ENCODE measurements at regions not wholly inside any gene's neighbourhood (a gene's known extent, or its start where the extent isn't known, plus 50 kb on each side); places are given as distances from the start of the nearest gene placed in this dataset.

GRCh38 chr11:15594607-15595006, 479.9 kb downstream of the INSC start:
- H3K27me3 ChIP-seq (ENCODE audit: control insufficient read depth, insufficient read depth, low read length) = no peaks in the 10 kb centered on the region

GRCh38 chr11:15599376-15599775, 484.7 kb downstream of the INSC start:
- Histone ChIP-seq H3K9ac (ENCODE audit: low read depth, low read length) (no peak overlapping the region), H3K27me3 (ENCODE audit: control insufficient read depth, insufficient read depth, low read length) (no peaks in the 10 kb centered on the region), H3K4me1 (ENCODE audit: control insufficient read depth, insufficient read depth, low read length) (no peaks in the 10 kb centered on the region), H3K36me3 (ENCODE audit: control insufficient read depth, insufficient read depth, low read length) (no peaks in the 10 kb centered on the region), H3K4me3 (ENCODE audit: low read depth, low read length) (no peak overlapping the region), H3K9me3 (ENCODE audit: control insufficient read depth, insufficient read depth, low read length) (no peaks in the 10 kb centered on the region)

More at GRCh38 chr11:15594607-15595006, 479.9 kb downstream of the INSC start:
- Histone ChIP-seq H3K36me3 (ENCODE audit: control insufficient read depth, insufficient read depth, low read length) (no peaks in the 10 kb centered on the region), H3K4me1 (ENCODE audit: control insufficient read depth, insufficient read depth, low read length) (no peaks in the 10 kb centered on the region), H3K9me3 (ENCODE audit: control insufficient read depth, insufficient read depth, low read length) (no peaks in the 10 kb centered on the region), H3K9ac (ENCODE audit: low read depth, low read length) (no peak overlapping the region), H3K4me3 (ENCODE audit: low read depth, low read length) (no peak overlapping the region)

- Histone ChIP-seq H3K4me1 (ENCODE audit: control insufficient read depth, insufficient read depth, low read length) (no peaks in the 10 kb centered on the region), H3K36me3 (ENCODE audit: control insufficient read depth, insufficient read depth, low read length) (no peaks in the 10 kb centered on the region), H3K9me3 (ENCODE audit: control insufficient read depth, insufficient read depth, low read length) (no peaks in the 10 kb centered on the region), H3K27me3 (ENCODE audit: control insufficient read depth, insufficient read depth, low read length) (no peaks in the 10 kb centered on the region), H3K9ac (ENCODE audit: low read depth, low read length) (no peak overlapping the region), H3K4me3 (ENCODE audit: low read depth, low read length) (no peak overlapping the region)
These were observed 487.3 kb downstream of the INSC start for GRCh38 chr11:15602047-15602446.

GRCh38 chr11:15602785-15603567, 488.3 kb downstream of the INSC start:
- Histone ChIP-seq H3K27me3 (ENCODE audit: control insufficient read depth, insufficient read depth, low read length) (no peaks in the 10 kb centered on the region), H3K36me3 (ENCODE audit: control insufficient read depth, insufficient read depth, low read length) (no peaks in the 10 kb centered on the region), H3K4me3 (ENCODE audit: low read depth, low read length) (no peak overlapping the region), H3K4me1 (ENCODE audit: control insufficient read depth, insufficient read depth, low read length) (peaks cover 3% of the 10 kb centered on the region), H3K9me3 (ENCODE audit: control insufficient read depth, insufficient read depth, low read length) (no peaks in the 10 kb centered on the region), H3K9ac (ENCODE audit: low read depth, low read length) (no peak overlapping the region)

- Histone ChIP-seq H3K36me3 (ENCODE audit: control insufficient read depth, insufficient read depth, low read length) (no peaks in the 10 kb centered on the region), H3K9ac (ENCODE audit: low read depth, low read length) (no peak overlapping the region), H3K4me3 (ENCODE audit: low read depth, low read length) (no peak overlapping the region), H3K4me1 (ENCODE audit: control insufficient read depth, insufficient read depth, low read length) (peaks cover 3% of the 10 kb centered on the region), H3K27me3 (ENCODE audit: control insufficient read depth, insufficient read depth, low read length) (no peaks in the 10 kb centered on the region), H3K9me3 (ENCODE audit: control insufficient read depth, insufficient read depth, low read length) (no peaks in the 10 kb centered on the region)
These were observed 490.4 kb downstream of the INSC start for GRCh38 chr11:15605094-15605493.

- no peaks in the 10 kb centered on the region for H3K36me3 ChIP-seq (ENCODE audit: control insufficient read depth, insufficient read depth, low read length)
- H3K9me3 ChIP-seq (ENCODE audit: control insufficient read depth, insufficient read depth, low read length) = no peaks in the 10 kb centered on the region
- H3K27me3 ChIP-seq (ENCODE audit: control insufficient read depth, insufficient read depth, low read length) = no peaks in the 10 kb centered on the region
- H3K4me1 ChIP-seq (ENCODE audit: control insufficient read depth, insufficient read depth, low read length) = peaks cover 3% of the 10 kb centered on the region
- no peak overlapping the region for H3K9ac ChIP-seq (ENCODE audit: low read depth, low read length)
- H3K4me3 ChIP-seq (ENCODE audit: low read depth, low read length) = no peak overlapping the region
These were observed 492.8 kb downstream of the INSC start for GRCh38 chr11:15607361-15608036.

- Histone ChIP-seq H3K9me3 (ENCODE audit: control insufficient read depth, insufficient read depth, low read length) (no peaks in the 10 kb centered on the region), H3K4me3 (ENCODE audit: low read depth, low read length) (no peak overlapping the region), H3K4me1 (ENCODE audit: control insufficient read depth, insufficient read depth, low read length) (peaks cover 3% of the 10 kb centered on the region), H3K9ac (ENCODE audit: low read depth, low read length) (no peak overlapping the region), H3K27me3 (ENCODE audit: control insufficient read depth, insufficient read depth, low read length) (no peaks in the 10 kb centered on the region), H3K36me3 (ENCODE audit: control insufficient read depth, insufficient read depth, low read length) (no peaks in the 10 kb centered on the region)
These were observed 494.7 kb downstream of the INSC start for GRCh38 chr11:15609445-15609844.

- Histone ChIP-seq H3K4me1 (ENCODE audit: control insufficient read depth, insufficient read depth, low read length) (peaks cover 3% of the 10 kb centered on the region), H3K36me3 (ENCODE audit: control insufficient read depth, insufficient read depth, low read length) (no peaks in the 10 kb centered on the region), H3K9ac (ENCODE audit: low read depth, low read length) (no peak overlapping the region), H3K4me3 (ENCODE audit: low read depth, low read length) (no peak overlapping the region), H3K9me3 (ENCODE audit: control insufficient read depth, insufficient read depth, low read length) (no peaks in the 10 kb centered on the region), H3K27me3 (ENCODE audit: control insufficient read depth, insufficient read depth, low read length) (no peaks in the 10 kb centered on the region)
These were observed 496.2 kb downstream of the INSC start for GRCh38 chr11:15610881-15611280.

GRCh38 chr11:15613251-15613650, 498.5 kb downstream of the INSC start:
- Histone ChIP-seq H3K4me3 (ENCODE audit: low read depth, low read length) (no peak overlapping the region), H3K9me3 (ENCODE audit: control insufficient read depth, insufficient read depth, low read length) (no peaks in the 10 kb centered on the region), H3K27me3 (ENCODE audit: control insufficient read depth, insufficient read depth, low read length) (no peaks in the 10 kb centered on the region), H3K9ac (ENCODE audit: low read depth, low read length) (no peak overlapping the region), H3K36me3 (ENCODE audit: control insufficient read depth, insufficient read depth, low read length) (no peaks in the 10 kb centered on the region), H3K4me1 (ENCODE audit: control insufficient read depth, insufficient read depth, low read length) (no peaks in the 10 kb centered on the region)

- no peaks in the 10 kb centered on the region for H3K36me3 ChIP-seq (ENCODE audit: control insufficient read depth, insufficient read depth, low read length)
- H3K27me3 ChIP-seq (ENCODE audit: control insufficient read depth, insufficient read depth, low read length) = no peaks in the 10 kb centered on the region
- H3K9me3 ChIP-seq (ENCODE audit: control insufficient read depth, insufficient read depth, low read length) = no peaks in the 10 kb centered on the region
- no peak overlapping the region for H3K4me3 ChIP-seq (ENCODE audit: low read depth, low read length)
- no peaks in the 10 kb centered on the region for H3K4me1 ChIP-seq (ENCODE audit: control insufficient read depth, insufficient read depth, low read length)
- no peak overlapping the region for H3K9ac ChIP-seq (ENCODE audit: low read depth, low read length)
These were observed 499.1 kb downstream of the INSC start for GRCh38 chr11:15613789-15614188.

- Histone ChIP-seq H3K27me3 (ENCODE audit: control insufficient read depth, insufficient read depth, low read length) (no peaks in the 10 kb centered on the region), H3K9me3 (ENCODE audit: control insufficient read depth, insufficient read depth, low read length) (no peaks in the 10 kb centered on the region), H3K36me3 (ENCODE audit: control insufficient read depth, insufficient read depth, low read length) (no peaks in the 10 kb centered on the region), H3K9ac (ENCODE audit: low read depth, low read length) (no peak overlapping the region), H3K4me1 (ENCODE audit: control insufficient read depth, insufficient read depth, low read length) (no peaks in the 10 kb centered on the region), H3K4me3 (ENCODE audit: low read depth, low read length) (no peak overlapping the region)
These were observed 500.8 kb downstream of the INSC start for GRCh38 chr11:15615398-15616096.

Data from iPS-15b (cell line).